HUES64 (cell line): ENCODE measurements at regions not wholly inside any gene's neighbourhood (a gene's known extent, or its start where the extent isn't known, plus 50 kb on each side); places are given as distances from the start of the nearest gene placed in this dataset.

ENCODE experiments used
- H3K27ac ChIP-seq: 2 replicates; pipeline ENCODE4 v1.7.0; 2013; ENCODE audit warnings: low read depth, low read length, inconsistent platforms
- H3K27me3 ChIP-seq: 2 replicates; pipeline ENCODE4 v1.6.1; 2013; ENCODE audit warnings: mild to moderate bottlenecking, low read length; ENCODE audit not compliant: insufficient read depth
- H3K36me3 ChIP-seq: 2 replicates; pipeline ENCODE4 v1.6.1; 2013; ENCODE audit warnings: mild to moderate bottlenecking, low read length; ENCODE audit not compliant: insufficient read depth
- H3K4me1 ChIP-seq: 2 replicates; pipeline ENCODE4 v1.6.1; 2013; ENCODE audit warnings: mild to moderate bottlenecking, low read length, moderate library complexity; ENCODE audit not compliant: insufficient read depth
- H3K4me3 ChIP-seq: 2 replicates; pipeline ENCODE4 v1.5.1; 2013; ENCODE audit warnings: mild to moderate bottlenecking, low read length, moderate library complexity
- H3K9ac ChIP-seq: 2 replicates; pipeline ENCODE4 v1.6.1; 2013; ENCODE audit warnings: mild to moderate bottlenecking, low read depth, low read length
- H3K9me3 ChIP-seq: 2 replicates; pipeline ENCODE4 v1.6.1; 2013; ENCODE audit warnings: low read depth, low read length; ENCODE audit not compliant: insufficient read depth
- WGBS: fragments of 150-250, 120-280 bp; methylation state at CpG from one replicate; pipeline ENCODE4 v1.1.7; 2013; ENCODE audit warnings: missing lambda C conversion rate; 5-methylcytosine and 5-hydroxymethylcytosine counted together

DNA sequence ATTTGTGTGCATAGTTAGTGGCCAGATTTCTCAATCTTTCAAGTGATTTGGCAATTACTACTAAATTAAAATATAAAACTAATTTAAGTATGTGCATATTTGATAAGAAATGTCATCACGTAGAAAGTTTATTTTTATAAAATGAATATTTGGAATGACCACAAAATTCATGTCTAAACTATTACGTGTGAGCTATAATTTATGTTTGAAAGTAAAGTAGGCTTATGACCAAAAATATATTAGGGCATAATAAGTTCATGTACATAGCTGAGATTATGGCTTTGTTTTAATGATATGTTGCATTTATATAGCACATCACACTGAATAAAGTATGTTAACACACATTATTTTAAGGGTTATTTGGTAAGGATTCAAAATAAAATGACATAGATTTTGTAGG is 1532.6 kb downstream of the C4orf33 start:
- no peak overlapping the region for H3K4me3 ChIP-seq
- no peak overlapping the region for H3K27ac ChIP-seq
- H3K9me3 ChIP-seq: no peaks in the 10 kb centered on the region
- H3K9ac ChIP-seq: no peak overlapping the region
- no peaks in the 10 kb centered on the region for H3K4me1 ChIP-seq
- H3K27me3 ChIP-seq: no peaks in the 10 kb centered on the region
- no peaks in the 10 kb centered on the region for H3K36me3 ChIP-seq
- WGBS: 100% methylated on average over 1 of the region's 2 CpGs

GRCh38 chr4:130632731-130633604 is 1537.0 kb downstream of the C4orf33 start:
- no peaks in the 10 kb centered on the region for H3K9me3 ChIP-seq
- 95% methylated on average over 13 of the region's 13 CpGs for WGBS
- no peak overlapping the region for H3K9ac ChIP-seq
- H3K27me3 ChIP-seq: no peaks in the 10 kb centered on the region
- H3K4me3 ChIP-seq: no peak overlapping the region
- no peak overlapping the region for H3K27ac ChIP-seq
- no peaks in the 10 kb centered on the region for H3K4me1 ChIP-seq
- no peaks in the 10 kb centered on the region for H3K36me3 ChIP-seq

- no peaks in the 10 kb centered on the region for H3K36me3 ChIP-seq
- no peak overlapping the region for H3K27ac ChIP-seq
- no peak overlapping the region for H3K9ac ChIP-seq
- H3K4me1 ChIP-seq: no peaks in the 10 kb centered on the region
- H3K27me3 ChIP-seq: no peaks in the 10 kb centered on the region
- no peaks in the 10 kb centered on the region for H3K9me3 ChIP-seq
- no peak overlapping the region for H3K4me3 ChIP-seq
- 81% methylated on average over 5 of the region's 5 CpGs for WGBS
These were observed 1540.5 kb downstream of the C4orf33 start for GRCh38 chr4:130636486-130636885.

GRCh38 chr4:130640592-130640991 is 1544.6 kb downstream of the C4orf33 start:
- Histone ChIP-seq H3K27ac (no peak overlapping the region), H3K4me1 (no peaks in the 10 kb centered on the region), H3K9ac (no peak overlapping the region), H3K36me3 (no peaks in the 10 kb centered on the region), H3K27me3 (no peaks in the 10 kb centered on the region), H3K4me3 (no peak overlapping the region), H3K9me3 (no peaks in the 10 kb centered on the region)
- 90% methylated on average over 1 of the region's 2 CpGs for WGBS

DNA sequence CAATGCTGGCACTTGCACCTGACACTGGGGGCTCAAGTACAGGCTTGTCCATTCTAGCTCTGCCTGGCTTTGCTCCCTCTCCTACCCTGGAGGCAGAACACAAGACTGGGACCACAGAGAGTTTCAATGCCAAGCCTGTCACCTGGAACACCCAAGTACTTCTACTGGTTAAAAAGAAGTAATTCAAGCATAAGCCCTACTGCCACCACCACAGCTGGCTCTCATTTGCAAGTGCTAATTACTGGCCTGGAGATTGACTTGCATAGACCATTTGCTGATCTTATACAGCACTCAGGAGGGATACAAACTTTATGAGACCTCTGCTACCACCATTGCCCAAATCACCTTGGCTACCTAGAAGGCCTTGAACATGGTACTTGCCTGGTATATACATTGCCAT is 1550.9 kb downstream of the C4orf33 start:
- Histone ChIP-seq H3K4me1 (no peaks in the 10 kb centered on the region; the same call in 1 of the 2 replicates), H3K9me3 (no peaks in the 10 kb centered on the region), H3K36me3 (no peaks in the 10 kb centered on the region), H3K27ac (no peak overlapping the region), H3K9ac (no peak overlapping the region), H3K4me3 (no peak overlapping the region), H3K27me3 (no peaks in the 10 kb centered on the region)

GRCh38 chr4:130648570-130648969 is 1552.6 kb downstream of the C4orf33 start:
- 85% methylated on average over 2 of the region's 2 CpGs for WGBS
- no peaks in the 10 kb centered on the region; the same call in 1 of the 2 replicates for H3K4me1 ChIP-seq
- no peak overlapping the region for H3K4me3 ChIP-seq
- no peaks in the 10 kb centered on the region for H3K9me3 ChIP-seq
- no peaks in the 10 kb centered on the region for H3K27me3 ChIP-seq
- H3K36me3 ChIP-seq: no peaks in the 10 kb centered on the region
- no peak overlapping the region for H3K27ac ChIP-seq
- no peak overlapping the region for H3K9ac ChIP-seq

DNA sequence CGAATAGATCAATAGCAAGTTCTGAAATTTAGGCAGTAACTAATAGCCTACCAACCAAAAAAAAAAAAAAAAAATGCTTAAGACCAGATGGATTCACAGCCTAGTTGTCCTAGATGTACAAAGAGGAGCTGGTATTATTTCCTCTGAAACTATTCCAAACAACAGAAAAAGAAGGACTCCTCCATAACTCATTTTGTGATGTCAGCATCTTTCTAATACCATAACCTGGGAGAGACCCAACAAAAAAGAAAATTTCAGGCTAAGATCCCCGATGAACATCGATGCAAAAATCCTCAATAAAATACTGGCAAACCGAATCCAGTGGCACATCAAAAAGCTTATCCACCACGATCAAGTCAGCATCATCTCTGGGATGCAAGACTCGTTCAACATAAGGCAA is 1557.9 kb downstream of the C4orf33 start:
- Histone ChIP-seq H3K27me3 (no peaks in the 10 kb centered on the region), H3K36me3 (no peaks in the 10 kb centered on the region), H3K4me1 (no peaks in the 10 kb centered on the region), H3K4me3 (no peak overlapping the region), H3K27ac (no peak overlapping the region), H3K9ac (no peak overlapping the region), H3K9me3 (no peaks in the 10 kb centered on the region)
- 98% methylated on average over 6 of the region's 6 CpGs for WGBS

- H3K27ac ChIP-seq: no peak overlapping the region
- no peak overlapping the region for H3K9ac ChIP-seq
- WGBS: 93% methylated on average over 1 of the region's 2 CpGs
- H3K4me1 ChIP-seq: no peaks in the 10 kb centered on the region
- H3K36me3 ChIP-seq: no peaks in the 10 kb centered on the region
- H3K27me3 ChIP-seq: no peaks in the 10 kb centered on the region
- no peak overlapping the region for H3K4me3 ChIP-seq
- no peaks in the 10 kb centered on the region for H3K9me3 ChIP-seq
These were observed 1563.4 kb downstream of the C4orf33 start for GRCh38 chr4:130659320-130659719.

DNA sequence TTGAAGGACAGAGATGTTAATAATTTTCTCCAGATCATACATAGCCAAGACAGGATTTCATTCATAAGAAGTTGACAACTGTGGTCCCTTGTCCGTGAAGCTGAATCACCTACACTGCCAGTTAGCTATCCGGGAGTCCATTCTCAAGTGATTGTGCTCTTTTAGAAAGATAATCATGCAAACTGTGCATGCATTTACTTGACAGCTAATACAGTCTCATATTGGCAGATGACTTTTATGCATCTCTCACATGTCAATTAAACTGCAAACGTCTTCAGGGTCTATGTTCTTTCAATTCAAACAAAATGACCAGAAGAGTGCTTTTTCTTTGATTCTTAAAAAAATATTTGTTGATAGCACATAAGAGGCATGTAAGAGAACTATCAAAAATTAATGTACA is 1572.9 kb downstream of the C4orf33 start:
- Histone ChIP-seq H3K36me3 (no peaks in the 10 kb centered on the region), H3K9ac (no peak overlapping the region), H3K27me3 (no peaks in the 10 kb centered on the region), H3K27ac (no peak overlapping the region), H3K4me1 (peaks cover 14% of the 10 kb centered on the region; the same call in 1 of the 2 replicates), H3K9me3 (no peaks in the 10 kb centered on the region), H3K4me3 (no peak overlapping the region)
- WGBS: 90% methylated on average over 3 of the region's 3 CpGs

GRCh38 chr4:130675266-130675665 is 1579.3 kb downstream of the C4orf33 start:
- Histone ChIP-seq H3K4me3 (no peak overlapping the region), H3K9ac (no peak overlapping the region), H3K4me1 (peaks cover 10% of the 10 kb centered on the region; the same call in 1 of the 2 replicates), H3K27me3 (no peaks in the 10 kb centered on the region), H3K27ac (no peak overlapping the region), H3K36me3 (no peaks in the 10 kb centered on the region), H3K9me3 (no peaks in the 10 kb centered on the region)
- 89% methylated on average over 2 of the region's 2 CpGs for WGBS

GRCh38 chr4:130689181-130689580 is 1593.2 kb downstream of the C4orf33 start:
- no peaks in the 10 kb centered on the region for H3K36me3 ChIP-seq
- no peaks in the 10 kb centered on the region for H3K4me1 ChIP-seq
- no peak overlapping the region for H3K4me3 ChIP-seq
- no peak overlapping the region for H3K9ac ChIP-seq
- no peaks in the 10 kb centered on the region for H3K27me3 ChIP-seq
- H3K9me3 ChIP-seq: no peaks in the 10 kb centered on the region
- H3K27ac ChIP-seq: no peak overlapping the region

DNA sequence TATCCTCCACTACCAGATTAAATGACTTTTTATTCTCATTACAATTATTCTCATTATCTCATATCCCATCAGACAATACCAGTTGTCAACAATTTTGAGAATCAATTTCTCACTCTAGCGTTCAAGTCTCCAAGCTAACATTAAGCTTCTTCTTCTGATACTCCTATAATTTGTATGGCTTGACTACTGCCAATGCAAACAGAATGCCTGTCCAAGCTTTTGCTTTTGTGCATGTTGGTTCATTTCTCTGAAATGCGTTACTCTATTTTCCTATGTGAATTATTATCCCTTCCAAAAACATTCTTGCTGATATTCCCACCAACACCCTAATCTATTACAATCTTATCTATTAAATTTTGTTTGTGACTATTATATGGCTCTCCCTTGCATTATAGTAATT is 1602.3 kb downstream of the C4orf33 start:
- no peaks in the 10 kb centered on the region for H3K27me3 ChIP-seq
- no peaks in the 10 kb centered on the region for H3K9me3 ChIP-seq
- no peak overlapping the region for H3K4me3 ChIP-seq
- H3K36me3 ChIP-seq: no peaks in the 10 kb centered on the region
- no peaks in the 10 kb centered on the region for H3K4me1 ChIP-seq
- H3K27ac ChIP-seq: no peak overlapping the region
- 95% methylated on average over 2 of the region's 2 CpGs for WGBS
- H3K9ac ChIP-seq: no peak overlapping the region
